H7 (cell line): ENCODE measurements at regions not wholly inside any gene's neighbourhood (a gene's known extent, or its start where the extent isn't known, plus 50 kb on each side); places are given as distances from the start of the nearest gene placed in this dataset.
A peak's percentile ranks its signal among the peaks of the same experiment; 100 is the strongest.
"Not testable (repeated sequence)": the region's sequence is repeated elsewhere in the genome, so short reads cannot be mapped to it uniquely, and the experiment has no call there.

Source experiments
- DNase-seq: peaks from one replicate; pipeline ENCODE4 v3.0.0; 2012
- H3K27me3 ChIP-seq: 2 replicates; pipeline ENCODE4 v1.6.0; 2011; ENCODE audit warnings: mild to moderate bottlenecking, low read length; ENCODE audit not compliant: control insufficient read depth, insufficient read depth
- H3K36me3 ChIP-seq: replicated peaks from 2 replicates; pipeline ENCODE4 v1.5.1; 2011; ENCODE audit warnings: low read length; ENCODE audit not compliant: control insufficient read depth, insufficient read depth
- H3K4me3 ChIP-seq: 2 replicates; pipeline ENCODE4 v1.5.1; 2011; ENCODE audit warnings: low read depth, mild to moderate bottlenecking, control low read depth, low read length, moderate library complexity; ENCODE audit not compliant: insufficient read depth

GRCh38 chr2:75290600-75291150, 91.4 kb upstream of the TACR1 start:
- no peak overlapping the region for H3K4me3 ChIP-seq
- peak; percentile 3 for DNase-seq
- no peaks in the 10 kb centered on the region for H3K36me3 ChIP-seq
- H3K27me3 ChIP-seq: no peaks in the 10 kb centered on the region

DNA sequence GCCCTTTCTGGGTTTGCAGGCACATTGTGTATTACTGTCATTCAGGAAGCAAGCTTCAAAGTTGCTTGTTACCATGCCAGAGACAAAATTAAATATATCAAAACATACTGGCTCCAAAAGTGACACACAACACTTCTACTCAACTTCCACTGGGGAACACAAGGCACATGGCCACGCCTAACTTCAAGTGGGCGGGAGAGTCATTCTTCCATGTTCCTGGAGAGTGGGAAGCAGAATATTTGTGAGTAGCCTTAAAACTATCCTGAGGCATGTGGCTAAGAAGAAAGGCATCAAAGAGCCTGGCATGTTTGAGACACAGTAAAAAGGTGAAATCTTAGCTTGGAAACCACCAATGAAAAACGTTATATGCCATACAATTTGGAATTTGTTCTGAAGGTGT, 90.5 kb upstream of the TACR1 start:
- DNase-seq: no peak

GRCh38 chr2:75289178-75289577, 89.9 kb upstream of the TACR1 start:
- not testable (repeated sequence) for H3K36me3 ChIP-seq, DNase-seq, H3K27me3 ChIP-seq, H3K4me3 ChIP-seq

More for the DNA sequence above, 90.5 kb upstream of the TACR1 start:
- H3K4me3 ChIP-seq: no peak overlapping the region
- H3K36me3 ChIP-seq: no peaks in the 10 kb centered on the region
- no peaks in the 10 kb centered on the region for H3K27me3 ChIP-seq

DNA sequence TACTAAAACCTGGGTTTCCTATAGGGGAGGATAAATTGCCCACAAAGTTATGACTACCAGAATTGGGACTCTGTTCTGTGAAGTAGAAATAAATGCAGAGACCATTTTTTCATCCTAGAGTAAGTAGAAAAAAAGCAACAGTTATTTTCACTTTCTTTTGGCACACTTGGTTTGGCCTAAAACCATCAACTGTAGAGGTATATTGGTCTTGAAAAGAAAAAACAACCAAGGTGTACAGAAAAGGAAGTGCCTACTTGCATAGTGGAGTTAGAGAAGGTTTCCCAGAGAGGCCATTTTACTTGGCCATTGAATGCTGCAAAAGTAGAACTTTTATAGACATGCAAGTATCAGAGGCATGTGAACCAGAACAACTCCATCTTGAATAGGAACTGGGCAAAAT, 89.4 kb upstream of the TACR1 start:
- no peaks in the 10 kb centered on the region for H3K36me3 ChIP-seq
- no peak for DNase-seq
- no peak overlapping the region for H3K4me3 ChIP-seq
- H3K27me3 ChIP-seq: no peaks in the 10 kb centered on the region

DNA sequence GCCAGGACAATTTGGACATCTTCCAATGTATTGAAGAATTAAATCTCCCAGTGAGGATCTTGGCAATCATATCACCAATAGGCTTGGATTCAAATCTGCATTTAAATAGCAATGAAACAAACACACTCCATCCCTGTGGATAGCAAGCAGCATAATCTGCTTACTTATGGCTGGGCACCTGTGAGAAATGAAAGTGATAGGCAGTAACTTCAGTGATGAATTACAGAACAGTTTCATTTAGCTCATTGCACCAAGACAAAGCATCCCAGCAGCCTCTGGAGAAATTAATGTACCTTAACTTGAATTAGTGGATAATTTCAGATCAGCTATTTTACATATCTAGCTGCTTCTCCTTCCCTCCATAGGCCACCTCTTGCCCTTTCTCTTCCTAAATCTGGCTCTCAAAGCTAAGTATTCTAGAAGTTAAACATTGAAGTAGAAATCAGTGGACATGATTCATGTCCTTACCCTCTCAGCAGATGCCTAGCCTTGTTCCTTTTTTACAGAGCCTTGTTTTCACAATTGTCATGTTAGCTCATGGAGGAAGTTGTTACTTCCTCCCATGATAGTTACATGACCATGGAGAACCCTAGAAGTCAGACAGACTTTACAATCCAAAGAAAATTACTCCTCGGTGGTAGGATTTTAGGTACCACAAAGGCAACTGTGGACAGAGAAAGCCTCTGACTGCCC, 88.5 kb upstream of the TACR1 start:
- DNase-seq: no peak
- H3K36me3 ChIP-seq: no peaks in the 10 kb centered on the region
- no peaks in the 10 kb centered on the region for H3K27me3 ChIP-seq
- H3K4me3 ChIP-seq: no peak overlapping the region

- DNase-seq: no peak
- Histone ChIP-seq H3K36me3 (no peaks in the 10 kb centered on the region), H3K4me3 (no peak overlapping the region), H3K27me3 (no peaks in the 10 kb centered on the region)
Measured at GRCh38 chr2:75284345-75284744, 85.0 kb upstream of the TACR1 start.

GRCh38 chr2:75278821-75279379, 79.6 kb upstream of the TACR1 start:
- DNase-seq: no peak
- Histone ChIP-seq H3K4me3 (no peak overlapping the region), H3K27me3 (no peaks in the 10 kb centered on the region), H3K36me3 (no peaks in the 10 kb centered on the region)

DNA sequence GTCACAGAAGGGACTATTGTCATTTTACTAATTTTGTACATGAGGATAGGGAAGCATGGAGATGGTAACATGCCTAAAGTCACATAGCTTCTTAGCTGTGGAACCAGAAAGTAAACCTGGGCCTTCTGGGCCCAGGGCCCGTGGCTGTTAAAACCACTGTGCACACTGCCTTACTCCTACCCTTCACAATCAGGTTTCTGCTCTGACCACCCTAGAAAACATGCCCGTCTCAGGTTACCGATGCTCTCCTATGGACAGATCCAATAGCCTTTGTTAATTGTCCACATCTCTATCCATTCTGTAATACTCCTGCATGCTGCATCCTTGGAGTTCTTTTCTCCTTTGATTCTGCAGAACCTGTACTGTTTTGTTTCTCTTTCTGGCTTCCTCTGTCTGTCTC, 79.0 kb upstream of the TACR1 start:
- DNase-seq: no peak
- no peaks in the 10 kb centered on the region for H3K36me3 ChIP-seq
- no peak overlapping the region for H3K4me3 ChIP-seq
- no peaks in the 10 kb centered on the region for H3K27me3 ChIP-seq

GRCh38 chr2:75277111-75277510, 77.8 kb upstream of the TACR1 start:
- Histone ChIP-seq H3K27me3 (no peaks in the 10 kb centered on the region), H3K4me3 (no peak overlapping the region), H3K36me3 (no peaks in the 10 kb centered on the region)
- no peak for DNase-seq

DNA sequence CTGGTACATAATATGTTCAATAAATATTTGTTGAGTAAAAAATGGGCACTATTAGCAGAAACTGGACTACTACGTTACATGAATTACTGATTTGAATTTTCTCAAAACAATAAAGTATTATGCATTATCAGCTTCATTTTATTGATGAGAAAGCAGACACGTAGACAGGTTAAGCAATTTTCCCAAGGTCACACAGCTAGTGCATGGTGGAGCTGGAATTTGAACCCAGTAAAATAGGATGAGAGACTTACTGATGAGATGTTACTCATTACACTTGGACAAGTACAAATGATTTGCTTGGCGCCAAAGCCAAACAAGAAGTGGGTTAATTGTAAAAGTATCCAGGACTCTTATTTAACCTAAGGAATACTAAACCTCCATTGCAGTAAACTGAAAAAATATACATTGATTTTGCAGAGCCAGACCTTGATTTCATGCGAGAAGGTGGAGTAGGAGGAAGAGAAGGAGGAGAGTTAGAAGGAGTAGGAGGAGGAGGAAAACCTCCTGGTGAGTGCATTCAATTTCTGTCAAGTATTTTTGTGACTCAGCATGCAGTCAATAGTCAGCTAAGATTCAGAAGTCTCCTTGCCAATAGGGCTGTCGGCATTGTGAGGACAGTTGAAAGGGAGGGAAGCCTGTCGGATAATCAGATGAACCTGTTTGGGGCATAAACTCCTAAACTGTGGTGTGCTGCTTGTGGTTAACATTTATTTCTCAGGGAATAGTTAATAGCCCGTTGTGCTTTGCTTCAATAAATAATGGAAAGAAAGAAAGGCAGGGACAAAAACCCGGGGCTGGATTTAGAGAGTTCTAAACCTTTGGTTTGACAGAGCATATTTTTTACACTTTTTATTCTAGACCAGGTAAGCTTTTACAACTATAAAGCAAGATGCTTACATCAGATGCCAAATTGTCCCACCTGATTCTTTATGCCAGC, 77.0 kb upstream of the TACR1 start:
- Histone ChIP-seq H3K4me3 (no peak overlapping the region), H3K27me3 (no peaks in the 10 kb centered on the region), H3K36me3 (no peaks in the 10 kb centered on the region)
- DNase-seq: peak; percentile 4

DNA sequence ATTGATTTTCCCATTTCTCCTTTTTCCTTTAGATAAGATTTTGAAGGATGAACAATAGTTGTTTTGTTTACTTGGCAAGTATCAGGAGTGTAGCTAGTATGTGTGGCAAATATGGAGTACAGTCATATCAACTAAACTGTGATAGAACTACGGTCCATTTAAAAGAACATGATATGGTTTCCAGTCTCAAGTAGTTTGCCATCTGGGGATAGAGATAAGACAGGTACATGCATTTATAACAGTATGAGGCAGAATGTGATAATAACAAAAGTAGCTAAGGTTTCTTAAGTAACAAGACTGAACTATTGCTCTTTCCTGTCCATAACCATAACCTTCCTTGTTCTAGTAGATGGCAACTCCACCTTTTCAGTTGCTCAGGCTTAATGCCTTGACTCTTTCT, 75.6 kb upstream of the TACR1 start:
- DNase-seq: no peak
- Histone ChIP-seq H3K36me3 (no peaks in the 10 kb centered on the region), H3K27me3 (no peaks in the 10 kb centered on the region), H3K4me3 (no peak overlapping the region)

DNA sequence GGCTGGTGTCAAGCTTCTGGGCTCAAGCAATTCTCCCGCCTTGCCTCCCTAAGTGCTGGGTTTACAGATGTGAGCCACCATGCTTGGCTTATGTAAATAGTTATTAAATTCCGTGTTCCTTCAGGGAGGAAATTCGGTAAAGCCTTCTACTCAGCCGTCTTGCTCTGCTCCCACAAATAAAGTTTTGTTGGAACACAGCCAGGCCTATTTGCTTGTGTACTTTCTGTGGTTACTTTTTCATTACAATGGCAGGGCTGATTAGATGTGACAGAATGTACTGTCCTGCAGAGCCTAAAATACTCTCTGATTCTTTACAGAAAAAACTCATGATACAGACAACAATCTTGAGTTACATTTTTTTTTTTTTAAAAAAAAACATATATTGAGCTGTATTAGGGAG, 68.8 kb upstream of the TACR1 start:
- Histone ChIP-seq H3K27me3 (no peaks in the 10 kb centered on the region), H3K4me3 (no peak overlapping the region), H3K36me3 (no peaks in the 10 kb centered on the region)
- DNase-seq: no peak

DNA sequence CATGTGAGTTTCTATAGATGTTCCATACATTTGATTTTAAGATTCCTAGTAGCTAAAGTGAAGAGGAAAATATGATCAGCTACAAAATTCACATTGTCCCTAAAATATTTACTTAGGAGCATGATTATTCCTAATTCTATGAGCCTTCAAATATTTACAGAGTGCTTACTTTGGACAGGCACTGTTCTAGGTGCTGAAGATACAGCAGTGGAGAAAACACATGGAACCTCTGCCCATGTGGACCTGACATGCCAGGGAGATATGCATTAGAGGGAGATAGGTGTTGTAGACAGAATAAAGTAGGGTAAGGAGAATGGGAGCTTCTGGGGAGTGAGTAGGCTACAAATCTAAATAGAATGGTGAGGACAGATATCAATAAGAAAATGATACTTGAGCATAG, 62.6 kb upstream of the TACR1 start:
- Histone ChIP-seq H3K4me3 (no peak overlapping the region), H3K36me3 (no peaks in the 10 kb centered on the region), H3K27me3 (no peaks in the 10 kb centered on the region)
- DNase-seq: no peak

DNA sequence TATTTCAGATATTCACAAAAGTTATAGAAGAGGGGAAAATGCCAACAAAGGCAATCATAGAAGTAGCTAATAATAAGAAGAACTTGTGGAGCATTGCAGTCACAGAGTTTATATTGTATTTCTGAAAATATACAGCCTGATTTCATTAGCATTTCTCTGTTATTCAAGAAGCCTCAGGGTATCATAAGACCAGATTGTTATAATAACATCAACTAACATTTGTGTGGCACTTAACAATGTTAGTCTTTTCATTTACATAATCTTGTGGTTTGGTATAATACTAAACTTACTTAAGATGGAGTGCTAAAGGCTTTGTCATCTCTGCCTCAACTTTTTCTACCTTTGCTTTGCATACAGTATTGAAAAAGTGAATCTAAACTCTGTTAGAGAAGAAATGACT, 61.6 kb upstream of the TACR1 start:
- H3K4me3 ChIP-seq: no peak overlapping the region
- H3K36me3 ChIP-seq: no peaks in the 10 kb centered on the region
- DNase-seq: no peak
- no peaks in the 10 kb centered on the region for H3K27me3 ChIP-seq

- no peak for DNase-seq
- H3K4me3 ChIP-seq: no peak overlapping the region
- no peaks in the 10 kb centered on the region for H3K27me3 ChIP-seq
- no peaks in the 10 kb centered on the region for H3K36me3 ChIP-seq
Measured at GRCh38 chr2:75258620-75259019, 59.3 kb upstream of the TACR1 start.
